ENCODE measurements at regions not wholly inside any gene's neighbourhood (a gene's known extent, or its start where the extent isn't known, plus 50 kb on each side); places are given as distances from the start of the nearest gene placed in this dataset.

DNA sequence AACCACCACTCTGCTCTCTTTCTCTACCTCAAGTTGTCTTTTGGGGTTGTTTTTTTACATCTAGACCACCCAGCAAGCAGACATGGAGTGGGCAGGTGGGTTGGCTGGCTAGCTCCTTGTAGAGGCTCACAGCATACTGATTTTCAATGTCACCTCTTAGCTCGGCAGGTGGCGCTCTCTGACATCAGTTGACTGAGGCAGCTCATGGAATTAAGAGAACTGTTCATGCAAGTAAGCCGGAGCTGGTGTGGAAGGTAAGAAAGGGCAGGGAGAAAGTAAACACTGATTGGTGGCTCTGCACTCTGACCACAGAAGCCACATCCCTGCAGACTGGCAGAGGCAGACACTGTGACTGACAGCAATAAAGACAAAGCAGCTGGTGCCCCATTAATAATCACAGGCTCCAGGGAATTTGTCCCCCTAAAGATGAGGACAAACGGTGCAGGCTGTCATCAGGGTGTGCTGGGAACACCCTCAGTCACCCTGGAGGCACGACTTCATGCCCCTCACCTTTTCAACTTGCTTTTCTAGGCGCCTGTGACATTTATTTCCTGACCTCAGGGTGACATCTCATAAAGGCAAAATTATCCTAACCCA lies 226.8 kb downstream of the LMX1A start:
- TF ChIP-seq, protein P1, sequence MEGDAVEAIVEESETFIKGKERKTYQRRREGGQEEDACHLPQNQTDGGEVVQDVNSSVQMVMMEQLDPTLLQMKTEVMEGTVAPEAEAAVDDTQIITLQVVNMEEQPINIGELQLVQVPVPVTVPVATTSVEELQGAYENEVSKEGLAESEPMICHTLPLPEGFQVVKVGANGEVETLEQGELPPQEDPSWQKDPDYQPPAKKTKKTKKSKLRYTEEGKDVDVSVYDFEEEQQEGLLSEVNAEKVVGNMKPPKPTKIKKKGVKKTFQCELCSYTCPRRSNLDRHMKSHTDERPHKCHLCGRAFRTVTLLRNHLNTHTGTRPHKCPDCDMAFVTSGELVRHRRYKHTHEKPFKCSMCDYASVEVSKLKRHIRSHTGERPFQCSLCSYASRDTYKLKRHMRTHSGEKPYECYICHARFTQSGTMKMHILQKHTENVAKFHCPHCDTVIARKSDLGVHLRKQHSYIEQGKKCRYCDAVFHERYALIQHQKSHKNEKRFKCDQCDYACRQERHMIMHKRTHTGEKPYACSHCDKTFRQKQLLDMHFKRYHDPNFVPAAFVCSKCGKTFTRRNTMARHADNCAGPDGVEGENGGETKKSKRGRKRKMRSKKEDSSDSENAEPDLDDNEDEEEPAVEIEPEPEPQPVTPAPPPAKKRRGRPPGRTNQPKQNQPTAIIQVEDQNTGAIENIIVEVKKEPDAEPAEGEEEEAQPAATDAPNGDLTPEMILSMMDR (IDR thresholded peaks at IDR 0.05): peak in 2 of 3 donors; percentile 40 to 42
- TF ChIP-seq POLR2AphosphoS5 (IDR thresholded peaks at IDR 0.05): no peak
